GM18517 (cell line): ENCODE measurements at regions not wholly inside any gene's neighbourhood (a gene's known extent, or its start where the extent isn't known, plus 50 kb on each side); places are given as distances from the start of the nearest gene placed in this dataset.
"Not testable (repeated sequence)": the region's sequence is repeated elsewhere in the genome, so short reads cannot be mapped to it uniquely, and the experiment has no call there.

Source experiments
- ATAC-seq: cut with Tn5 transposase; IDR thresholded peaks from one replicate; pipeline ENCODE4 v1.9.1; 2021; ENCODE audit warnings: mild to moderate bottlenecking, moderate library complexity; ENCODE audit not compliant: unreplicated experiment

DNA sequence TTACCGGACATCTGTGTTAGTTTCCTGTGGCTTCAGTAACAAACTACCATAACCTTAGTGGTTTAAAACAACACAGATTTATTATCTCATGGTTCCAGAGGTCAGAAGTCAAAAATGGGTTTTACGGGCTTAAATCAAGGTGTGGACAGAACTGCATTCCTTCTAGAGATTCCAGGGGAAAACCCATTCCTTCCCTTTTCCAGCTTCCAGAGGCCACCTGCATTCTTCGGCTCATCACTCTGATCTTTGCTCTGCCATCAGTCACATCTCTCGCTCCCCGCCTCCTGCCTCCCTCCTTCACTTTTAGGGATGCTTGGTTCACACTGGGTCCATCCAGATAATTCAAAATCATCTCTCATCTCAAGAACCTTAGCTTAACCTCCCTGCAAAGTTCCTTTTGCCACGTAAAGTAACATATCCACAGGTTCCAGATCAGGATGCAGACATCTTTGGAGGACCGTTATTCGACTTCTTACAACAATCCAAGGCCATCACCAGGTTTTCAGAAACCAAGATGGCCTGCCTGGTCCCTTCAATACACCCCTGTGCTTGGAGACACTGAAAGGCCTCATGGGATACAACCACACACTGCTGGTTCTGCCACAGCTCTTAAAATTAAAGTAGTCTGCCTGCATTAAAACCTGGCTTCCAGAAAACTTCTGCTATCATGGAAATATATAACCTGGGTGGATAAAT is 225.9 kb upstream of the MYO3A start:
- ATAC-seq, result no peak

DNA sequence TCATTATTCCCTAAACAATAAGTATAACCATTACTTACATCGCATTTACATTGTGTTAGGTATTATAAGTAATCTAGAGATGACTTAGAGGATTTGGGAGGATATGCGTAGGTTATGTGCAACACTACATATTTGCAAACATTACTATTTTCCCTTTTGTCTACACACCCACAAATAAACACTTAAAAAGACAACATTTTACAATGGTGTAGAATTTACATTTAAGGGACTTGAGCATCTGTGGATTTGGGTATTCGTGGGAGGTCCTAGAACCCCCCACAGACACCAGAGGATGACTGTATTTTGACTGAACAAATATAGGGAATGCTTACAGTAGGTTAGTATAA is 220.2 kb upstream of the MYO3A start:
- ATAC-seq, result no peak

DNA sequence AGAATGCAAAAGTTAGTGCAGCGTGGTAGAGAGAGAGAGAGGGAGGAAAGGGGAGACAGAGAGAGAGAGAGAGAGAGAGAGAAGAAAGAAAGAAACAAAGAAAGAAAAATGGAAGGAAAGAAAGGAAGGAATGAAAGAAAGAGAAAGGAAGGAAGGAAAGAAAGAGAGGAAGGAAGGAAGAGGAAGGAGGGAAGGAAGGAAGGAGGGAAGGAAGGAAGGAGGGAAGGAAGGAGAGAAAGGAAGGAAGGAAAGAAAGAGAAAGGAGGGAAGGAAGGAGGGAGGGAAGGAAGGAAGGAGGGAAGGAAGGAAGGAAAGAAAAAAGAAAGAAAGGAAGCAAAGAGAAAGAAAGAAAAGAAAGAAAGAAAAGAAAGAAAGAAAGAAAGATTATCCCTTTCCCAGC is 209.8 kb upstream of the MYO3A start:
- no peak for ATAC-seq

DNA sequence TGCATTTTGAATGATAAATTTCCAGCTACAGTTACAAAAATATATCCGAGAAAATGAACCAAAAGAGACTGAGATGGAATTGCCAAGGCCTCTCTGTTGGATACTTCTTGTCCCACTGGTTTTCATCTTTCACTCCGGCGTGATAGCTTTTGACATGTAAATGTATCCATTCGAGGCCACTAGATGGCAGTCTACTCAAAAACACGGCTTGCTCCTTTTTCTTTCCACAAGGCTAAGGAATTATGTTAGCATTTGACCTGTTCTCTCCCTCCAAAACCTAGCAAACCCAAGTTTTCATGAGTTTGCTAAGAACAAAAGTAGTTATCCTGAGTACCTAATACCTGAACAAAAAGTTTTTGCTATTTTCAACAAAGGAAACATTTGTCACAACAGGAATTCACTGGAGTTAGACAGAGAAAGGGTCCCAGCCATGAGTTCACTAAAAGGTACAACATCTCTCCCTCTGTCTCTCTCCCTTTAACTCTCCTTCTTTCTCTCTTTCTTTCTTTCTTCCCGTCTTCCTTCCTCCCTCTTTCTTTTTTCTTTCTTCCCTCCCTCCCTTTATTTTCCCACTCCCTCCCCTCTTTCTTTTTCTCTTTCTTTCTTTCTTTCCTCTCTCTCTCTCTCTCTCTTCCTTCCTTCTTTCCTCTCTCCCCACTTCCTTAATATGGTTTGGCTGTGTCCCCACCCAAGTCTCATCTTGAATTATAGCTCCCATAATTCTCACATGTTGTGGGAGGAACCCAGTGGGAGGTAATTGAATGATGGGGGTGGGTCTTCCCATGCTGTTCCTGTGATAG is 207.9 kb upstream of the MYO3A start:
- peak; percentile 69 for ATAC-seq

DNA sequence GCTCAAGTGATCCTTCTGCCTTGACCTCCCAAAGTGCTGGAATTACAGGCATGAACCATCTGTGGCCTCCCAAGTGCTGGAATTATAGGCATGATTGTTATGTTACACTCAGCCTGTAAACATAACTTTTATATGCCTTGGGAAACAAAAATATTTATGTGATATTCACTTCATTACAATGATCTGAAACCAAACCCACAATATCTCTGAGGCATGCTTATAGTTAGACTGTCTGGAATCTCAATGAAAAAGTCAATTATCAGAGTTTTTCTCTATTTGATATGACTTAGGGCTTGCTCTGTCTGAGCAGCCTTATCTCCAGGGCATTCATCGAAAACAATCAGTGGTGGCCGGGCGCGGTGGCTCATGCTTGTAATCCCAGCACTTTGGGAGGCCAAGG is 195.3 kb upstream of the MYO3A start:
- no peak for ATAC-seq

DNA sequence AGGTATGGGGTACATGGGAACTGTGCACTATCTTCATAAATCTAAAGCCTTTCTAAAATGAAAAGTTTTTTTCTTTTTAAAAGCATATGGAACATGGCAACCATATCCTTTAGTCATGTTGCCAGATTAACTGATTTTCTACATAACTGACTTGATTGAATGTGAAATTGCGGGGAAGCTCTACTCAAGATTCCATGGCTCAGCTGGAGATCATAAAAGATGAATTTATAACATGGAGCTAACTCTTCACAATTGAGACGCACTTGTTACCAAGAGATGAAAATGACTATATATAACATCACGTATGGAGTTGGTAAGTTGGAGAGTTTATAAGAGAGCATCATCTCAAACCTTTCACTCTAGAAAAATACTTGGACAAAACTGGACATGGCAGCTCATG is 190.2 kb upstream of the MYO3A start:
- no peak for ATAC-seq

DNA sequence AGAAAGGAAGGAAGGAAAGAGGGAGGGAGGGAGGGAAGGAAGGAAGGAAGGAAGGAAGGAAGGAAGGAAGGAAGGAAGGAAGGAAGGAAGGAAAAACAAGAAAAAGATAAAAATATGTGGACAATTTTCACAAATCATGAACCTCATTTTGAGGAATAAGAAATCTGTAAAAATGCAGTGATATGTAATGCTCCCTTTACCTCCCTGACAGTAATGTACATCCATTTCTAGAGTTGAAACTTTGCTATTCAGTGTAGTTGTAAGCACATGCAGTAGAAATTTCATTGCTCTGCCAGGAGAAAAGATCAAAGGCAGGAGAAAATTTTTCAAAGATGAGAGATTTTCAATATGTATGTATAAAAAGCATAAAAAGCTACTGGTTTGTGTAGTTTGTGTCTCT is 189.5 kb upstream of the MYO3A start:
- ATAC-seq, result no peak

DNA sequence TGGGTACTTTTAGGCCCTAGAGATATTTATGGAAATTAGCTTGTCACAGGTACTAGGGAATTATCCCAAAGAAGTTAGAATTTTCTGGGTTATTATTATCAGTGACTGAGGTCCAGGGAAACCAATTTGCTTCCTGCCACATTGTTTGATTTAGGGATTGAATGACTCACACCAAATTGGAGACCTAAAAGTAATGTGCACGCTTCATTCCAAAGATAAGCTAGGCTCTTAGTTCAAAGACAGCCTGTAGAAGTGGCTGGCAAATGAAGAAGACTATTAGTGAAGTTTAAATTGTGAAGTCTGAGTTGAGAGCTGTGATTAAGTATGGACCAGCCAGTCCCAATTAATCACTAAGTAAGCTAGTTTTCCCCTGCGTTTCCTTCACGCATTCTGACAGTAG is 188.1 kb upstream of the MYO3A start:
- ATAC-seq, result no peak

DNA sequence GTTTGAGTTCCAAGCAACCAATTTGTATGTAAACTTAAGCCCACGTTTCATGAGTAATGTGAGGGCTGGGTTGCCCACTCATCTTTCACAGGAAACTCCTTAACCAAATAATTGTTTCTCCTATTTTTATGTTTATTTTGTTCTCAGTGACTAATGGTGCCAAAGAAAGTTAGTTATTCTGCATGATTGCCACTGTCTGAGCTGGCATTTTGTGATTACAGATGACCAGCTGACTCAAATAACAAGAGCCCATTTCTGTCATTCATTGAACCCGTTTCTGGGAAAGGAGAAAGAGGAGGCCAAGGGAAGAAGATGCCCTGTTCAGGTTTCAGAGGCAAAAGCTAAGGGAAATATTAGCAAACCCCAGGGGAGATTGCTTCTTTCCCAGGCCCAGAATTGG is 186.9 kb upstream of the MYO3A start:
- no peak for ATAC-seq

DNA sequence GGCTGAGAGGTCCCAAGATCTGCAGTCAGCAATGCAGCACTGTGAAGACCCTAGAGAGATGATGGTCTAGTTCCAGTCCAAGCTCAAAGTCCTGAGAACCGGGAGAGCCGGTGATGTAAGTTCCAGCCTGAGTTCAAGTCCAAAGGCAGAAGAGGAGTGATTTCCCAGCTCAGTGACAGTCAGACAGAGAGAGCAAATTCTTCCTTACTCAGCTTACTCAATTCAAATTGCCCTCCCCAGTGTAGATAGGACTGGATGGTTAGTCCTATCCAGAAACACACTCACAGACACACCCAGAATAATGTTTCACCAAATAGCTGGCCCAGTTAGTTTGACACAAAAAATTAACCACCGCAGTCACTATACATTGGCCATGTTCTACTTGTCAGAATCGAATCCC is 185.5 kb upstream of the MYO3A start:
- ATAC-seq, result no peak

DNA sequence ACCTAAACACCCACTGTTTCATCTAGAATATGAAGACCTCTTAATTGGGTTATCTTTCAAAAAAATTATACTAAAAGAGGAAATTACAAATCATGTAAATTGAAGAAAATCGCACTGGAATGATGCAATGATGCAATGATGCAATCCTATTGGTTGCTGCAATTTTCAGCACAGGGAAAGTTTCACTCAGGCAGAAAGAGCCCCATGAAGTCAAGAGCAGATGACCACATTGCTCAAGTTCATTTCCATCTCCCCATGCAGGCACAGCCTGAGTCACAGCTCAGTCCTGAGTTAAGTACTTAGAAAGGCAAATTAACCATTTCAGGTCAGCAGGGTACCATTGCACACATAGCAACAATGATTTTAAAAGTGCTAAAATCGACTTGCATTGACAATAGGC is 180.3 kb upstream of the MYO3A start:
- no peak for ATAC-seq

DNA sequence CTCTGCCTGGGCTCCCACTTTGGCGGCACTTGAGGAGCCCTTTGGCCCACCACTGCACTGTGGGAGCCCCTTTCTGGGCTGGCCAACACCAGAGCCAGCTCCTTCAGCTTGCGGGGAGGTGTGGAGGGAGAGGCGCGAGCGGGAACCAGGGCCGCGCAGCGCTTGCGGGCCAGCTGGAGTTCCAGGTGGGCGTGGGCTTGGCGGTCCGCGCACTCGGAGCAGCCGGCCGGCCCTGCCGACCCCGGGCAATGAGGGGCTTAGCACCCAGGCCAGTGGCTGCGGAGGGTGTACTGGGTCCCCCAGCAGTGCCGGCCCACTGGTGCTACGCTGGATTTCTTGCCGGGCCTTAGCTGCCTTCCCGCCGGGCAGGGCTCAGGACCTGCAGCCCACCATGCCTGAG is 178.2 kb upstream of the MYO3A start:
- not testable (repeated sequence) for ATAC-seq

DNA sequence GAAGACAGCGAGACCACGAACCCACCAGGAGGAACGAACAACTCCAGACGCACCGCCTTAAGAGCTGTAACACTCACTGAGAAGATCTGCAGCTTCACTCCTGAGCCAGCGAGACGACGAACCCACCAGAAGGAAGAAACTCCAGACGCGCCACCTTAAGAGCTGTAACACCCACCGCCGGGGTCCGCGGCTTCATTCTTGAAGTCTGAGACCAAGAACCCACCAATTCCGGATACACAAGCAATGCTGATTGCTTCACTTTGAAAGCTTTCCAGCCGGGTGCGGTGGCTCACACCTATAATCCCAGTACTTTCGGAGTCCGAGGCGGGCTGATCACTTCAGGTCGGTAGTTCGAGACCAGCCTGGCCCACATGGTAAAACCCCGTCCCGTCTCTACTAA is 177.2 kb upstream of the MYO3A start:
- no peak for ATAC-seq

DNA sequence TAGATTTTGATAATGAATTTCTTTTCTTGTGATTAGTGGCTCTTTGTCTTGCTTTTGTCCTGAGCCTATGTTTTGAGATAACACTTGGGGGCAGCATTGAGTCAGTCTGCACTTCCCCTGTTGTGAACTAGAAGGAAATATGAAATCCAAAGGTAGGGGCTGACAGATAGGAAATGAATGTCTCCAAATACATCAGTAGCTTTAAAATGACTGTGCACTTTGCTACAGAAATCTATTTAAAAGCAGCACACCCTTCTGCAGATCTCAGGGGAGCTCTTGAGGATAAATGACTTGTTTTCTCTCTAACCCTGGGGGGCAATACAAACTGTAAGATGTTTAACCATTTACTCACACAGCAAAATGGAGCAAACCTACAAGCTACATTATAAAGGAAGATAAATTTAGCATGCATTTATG is 176.0 kb upstream of the MYO3A start:
- no peak for ATAC-seq

DNA sequence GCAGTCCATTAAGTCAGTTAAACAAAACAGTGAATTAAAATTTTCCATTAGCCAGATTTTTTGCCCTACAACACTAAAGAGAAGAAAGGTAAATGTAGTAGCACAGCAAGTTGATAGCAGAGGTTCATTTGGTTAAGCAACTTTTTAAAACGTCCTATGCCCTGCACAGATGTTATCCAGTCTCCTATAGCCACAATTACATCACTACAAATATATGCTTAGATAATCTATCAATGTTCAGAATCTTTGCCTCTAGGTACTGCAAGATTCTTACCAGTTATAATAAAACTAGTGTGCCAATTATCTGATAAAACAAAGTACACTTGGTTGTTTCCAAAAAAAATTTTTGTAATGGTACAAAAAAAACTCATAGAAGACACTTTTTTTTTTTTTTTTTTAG is 175.5 kb upstream of the MYO3A start:
- ATAC-seq, result no peak

DNA sequence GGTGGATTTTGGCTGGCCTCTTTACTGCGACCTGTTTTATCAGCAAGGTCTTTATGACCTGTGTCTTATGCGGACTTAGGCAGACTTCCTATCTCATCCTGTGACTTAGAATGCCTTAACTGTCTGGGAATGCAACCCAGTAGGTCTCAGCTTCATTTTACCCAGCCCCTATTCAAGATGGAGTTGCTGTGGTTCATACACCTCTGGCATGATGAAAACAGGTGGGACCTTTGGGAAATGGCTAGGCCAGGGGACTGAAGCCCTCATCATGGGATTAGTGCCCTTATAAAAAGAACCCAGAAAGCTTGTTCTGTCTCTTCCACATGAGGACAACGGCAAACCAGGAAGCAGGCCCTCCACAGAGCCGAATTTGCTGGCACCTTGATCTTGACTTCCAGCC is 172.1 kb upstream of the MYO3A start:
- ATAC-seq, result no peak

DNA sequence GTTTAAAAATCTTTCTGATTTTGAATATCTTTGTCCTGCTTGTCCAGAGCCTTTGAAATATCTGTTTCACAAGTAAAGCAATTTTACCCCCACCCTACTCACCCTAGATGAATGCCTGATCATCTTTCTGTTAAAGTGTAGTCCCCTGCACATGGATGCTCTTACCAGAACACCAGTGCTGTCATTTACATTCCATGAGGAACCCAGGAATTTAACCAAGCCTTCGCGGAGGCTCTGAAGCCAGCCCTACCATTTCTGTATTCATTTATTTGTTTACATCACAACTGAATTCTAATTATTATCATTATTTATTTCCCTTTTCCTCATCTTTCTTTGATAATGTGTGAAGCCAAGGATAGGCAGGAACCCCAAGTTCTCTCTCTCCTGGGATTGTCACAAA is 167.8 kb upstream of the MYO3A start:
- no peak for ATAC-seq

DNA sequence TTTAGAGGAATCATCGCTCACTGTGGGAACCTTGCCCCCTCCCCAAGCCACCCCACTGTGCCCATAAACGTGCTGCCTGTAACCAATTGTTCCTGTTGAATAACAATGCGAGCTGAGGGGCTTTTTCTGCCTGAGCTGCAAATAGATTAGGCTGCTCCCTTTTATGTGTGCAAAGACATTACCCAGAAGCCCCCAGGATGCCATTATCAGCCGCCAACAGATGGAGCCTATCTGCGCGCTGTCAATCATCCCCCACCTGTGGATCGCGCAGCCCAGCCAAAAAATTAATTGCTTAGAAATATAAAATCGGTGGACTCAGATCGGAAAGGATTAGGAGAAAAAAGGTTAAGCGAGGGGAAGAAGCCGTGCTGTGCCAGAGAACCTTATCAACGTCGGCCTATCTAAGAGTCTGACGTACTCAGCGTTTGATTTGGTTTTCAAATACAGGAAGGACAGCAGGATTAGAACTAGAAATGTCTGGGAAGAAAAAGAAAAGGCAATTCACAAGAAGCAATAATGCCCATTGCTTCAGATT is 167.3 kb upstream of the MYO3A start:
- no peak for ATAC-seq

DNA sequence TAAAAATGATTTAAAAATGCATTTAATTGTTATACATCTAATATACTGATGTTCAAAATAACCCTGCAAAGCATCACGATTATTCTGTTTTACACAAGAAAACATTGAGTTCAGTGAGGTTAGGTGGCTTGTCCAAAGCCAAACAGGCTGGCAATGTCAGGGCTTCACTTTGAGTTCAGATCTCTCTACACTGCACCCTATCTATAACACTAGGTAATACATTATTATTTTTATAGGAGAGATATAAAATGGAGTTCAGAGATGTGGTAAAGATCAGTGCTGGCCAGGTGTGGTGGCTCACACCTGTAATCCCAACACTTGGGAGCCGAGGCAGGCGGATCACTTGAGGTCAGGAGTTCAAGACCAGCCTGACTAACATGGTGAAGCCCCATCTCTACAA is 165.9 kb upstream of the MYO3A start:
- no peak for ATAC-seq

DNA sequence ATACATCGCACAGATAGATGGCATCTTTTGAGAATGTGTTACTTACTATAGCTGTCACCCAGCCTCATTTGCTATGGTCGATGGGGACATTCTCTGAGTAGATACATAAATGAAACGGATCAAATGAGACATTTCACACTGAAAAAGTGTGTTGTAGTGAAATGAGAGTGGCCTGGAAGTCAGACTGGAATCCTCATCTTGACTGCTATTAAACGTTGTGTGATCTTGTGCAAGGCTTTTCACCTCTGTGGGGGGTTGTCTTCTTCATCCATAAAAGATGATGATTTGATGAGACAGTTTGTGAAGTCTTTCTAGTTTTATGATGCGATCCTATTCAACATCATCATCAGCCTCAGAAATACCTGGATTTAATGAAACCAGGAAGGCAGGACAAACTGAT is 155.4 kb upstream of the MYO3A start:
- ATAC-seq, result no peak

DNA sequence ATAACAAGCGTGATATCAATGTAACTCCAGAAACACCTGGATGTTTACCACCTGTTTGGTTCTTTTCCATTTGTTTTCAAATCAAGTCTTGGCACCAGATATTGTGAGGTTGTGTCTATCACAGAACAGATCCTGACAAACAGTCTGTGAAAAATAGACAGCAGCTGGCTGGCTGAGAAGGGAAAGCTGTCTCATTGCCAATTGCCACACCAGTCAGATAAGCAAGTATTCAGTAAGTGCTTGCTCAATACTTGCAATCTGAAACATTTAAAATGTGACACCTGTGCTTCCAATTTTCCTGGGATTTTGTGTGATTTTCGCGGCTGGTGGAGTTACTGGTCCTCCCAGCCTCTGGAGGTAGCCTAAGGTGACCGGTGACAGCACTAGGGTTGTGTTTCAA is 147.9 kb upstream of the MYO3A start:
- ATAC-seq, result no peak

DNA sequence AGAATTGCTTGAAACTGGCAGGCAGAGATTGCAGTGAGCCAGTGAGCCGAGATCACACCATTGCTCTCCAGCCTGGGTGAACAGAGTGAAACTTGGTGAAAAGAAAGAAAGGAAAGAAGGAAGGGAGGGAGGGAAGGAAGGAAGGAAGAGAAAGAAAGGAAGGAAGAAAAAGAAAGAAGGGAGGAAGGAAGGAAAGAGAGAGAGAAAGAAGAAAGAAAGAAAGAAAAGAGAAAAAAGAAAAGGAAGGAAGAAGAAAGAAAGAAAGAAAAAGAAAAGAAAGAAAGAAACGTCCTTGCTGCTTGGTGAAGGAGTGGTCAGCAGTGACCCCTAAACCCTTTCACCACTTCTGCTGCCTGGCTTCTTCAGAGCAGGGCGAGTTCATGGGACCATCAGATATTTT is 147.1 kb upstream of the MYO3A start:
- no peak for ATAC-seq
